ENCODE measurements at regions not wholly inside any gene's neighbourhood (a gene's known extent, or its start where the extent isn't known, plus 50 kb on each side); places are given as distances from the start of the nearest gene placed in this dataset.

GRCh38 chr5:125106881-125107280, 360.4 kb upstream of the ZNF608 start:
- TF ChIP-seq CTCF (IDR thresholded peaks at IDR 0.05), result no peak
- TF ChIP-seq POLR2A (IDR thresholded peaks at IDR 0.05), result no peak
